HepG2 (cell line): ENCODE measurements at regions not wholly inside any gene's neighbourhood (a gene's known extent, or its start where the extent isn't known, plus 50 kb on each side); places are given as distances from the start of the nearest gene placed in this dataset.

Experiments
- HDAC6 ChIP-seq: fragments of 200-600 bp; sonication (generic); IDR thresholded peaks from 2 replicates; pipeline ENCODE4 v1.7.0; 2017; ENCODE audit warnings: mild to moderate bottlenecking, antibody characterized with exemption, low read length, low read depth
- SP4 ChIP-seq: sonication (generic); formaldehyde crosslinking; IDR thresholded peaks from 2 replicates; pipeline ENCODE4 v1.8.1; 2023; ENCODE audit warnings: mild to moderate bottlenecking, missing genetic modification reagents
- ZSCAN5A ChIP-seq: sonication (generic); formaldehyde crosslinking; IDR thresholded peaks from 2 replicates; pipeline ENCODE4 v1.8.0; 2022; ENCODE audit warnings: mild to moderate bottlenecking, missing genetic modification reagents, borderline replicate concordance
- ZZZ3 ChIP-seq: sonication (generic); formaldehyde crosslinking; IDR thresholded peaks from 2 replicates; pipeline ENCODE4 v1.4.0; 2020; ENCODE audit warnings: missing genetic modification reagents, mild to moderate bottlenecking, borderline replicate concordance

DNA sequence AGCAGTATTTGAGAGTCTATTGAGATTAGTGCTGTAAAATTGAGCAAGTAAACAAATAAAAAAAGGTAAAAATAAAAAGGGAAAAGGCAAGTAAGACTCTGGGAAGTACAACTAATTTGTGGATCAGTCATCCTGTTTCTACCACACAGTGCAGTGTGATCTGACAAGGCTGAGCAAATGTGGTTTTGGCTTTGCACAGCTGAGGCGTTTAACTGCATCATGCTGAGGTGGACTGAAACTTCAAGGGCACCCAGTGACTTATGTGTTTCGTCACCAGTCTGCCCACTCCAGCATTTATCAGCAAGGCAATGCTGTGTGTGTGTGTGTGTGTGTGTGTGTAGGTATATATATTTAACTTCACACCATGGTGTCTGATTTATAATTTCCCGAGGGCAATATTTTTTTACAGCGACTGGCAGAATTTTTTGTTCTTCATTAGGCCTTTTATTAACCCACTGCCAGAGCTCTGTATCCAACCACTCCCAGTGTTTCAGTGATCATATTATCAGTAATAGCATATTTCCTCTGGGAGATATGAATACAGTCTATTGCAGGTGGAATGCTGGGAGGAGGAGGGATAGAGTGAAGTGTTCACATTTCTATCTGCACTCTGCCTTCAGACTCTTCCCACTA is 131.5 kb upstream of the SATB1 start:
- TF ChIP-seq ZZZ3 (no peak), SP4 (CRISPR knock-in tag) (no peak), ZSCAN5A (CRISPR knock-in tag) (no peak), HDAC6 (no peak)
